ENCODE measurements at regions not wholly inside any gene's neighbourhood (a gene's known extent, or its start where the extent isn't known, plus 50 kb on each side); places are given as distances from the start of the nearest gene placed in this dataset.

- TF ChIP-seq, protein P1, sequence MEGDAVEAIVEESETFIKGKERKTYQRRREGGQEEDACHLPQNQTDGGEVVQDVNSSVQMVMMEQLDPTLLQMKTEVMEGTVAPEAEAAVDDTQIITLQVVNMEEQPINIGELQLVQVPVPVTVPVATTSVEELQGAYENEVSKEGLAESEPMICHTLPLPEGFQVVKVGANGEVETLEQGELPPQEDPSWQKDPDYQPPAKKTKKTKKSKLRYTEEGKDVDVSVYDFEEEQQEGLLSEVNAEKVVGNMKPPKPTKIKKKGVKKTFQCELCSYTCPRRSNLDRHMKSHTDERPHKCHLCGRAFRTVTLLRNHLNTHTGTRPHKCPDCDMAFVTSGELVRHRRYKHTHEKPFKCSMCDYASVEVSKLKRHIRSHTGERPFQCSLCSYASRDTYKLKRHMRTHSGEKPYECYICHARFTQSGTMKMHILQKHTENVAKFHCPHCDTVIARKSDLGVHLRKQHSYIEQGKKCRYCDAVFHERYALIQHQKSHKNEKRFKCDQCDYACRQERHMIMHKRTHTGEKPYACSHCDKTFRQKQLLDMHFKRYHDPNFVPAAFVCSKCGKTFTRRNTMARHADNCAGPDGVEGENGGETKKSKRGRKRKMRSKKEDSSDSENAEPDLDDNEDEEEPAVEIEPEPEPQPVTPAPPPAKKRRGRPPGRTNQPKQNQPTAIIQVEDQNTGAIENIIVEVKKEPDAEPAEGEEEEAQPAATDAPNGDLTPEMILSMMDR (IDR thresholded peaks at IDR 0.05; ENCODE audit: insufficient read depth, low read length, poor library complexity, severe bottlenecking): no peak
- TF ChIP-seq EZH2phosphoT487 (conservative IDR thresholded peaks at IDR 0.05; ENCODE audit: low read length): no peak
Measured at GRCh38 chr7:42805601-42806000, 106.3 kb downstream of the C7orf25 start.

All from SU-DHL-6 (cell line).